ENCODE measurements at regions not wholly inside any gene's neighbourhood (a gene's known extent, or its start where the extent isn't known, plus 50 kb on each side); places are given as distances from the start of the nearest gene placed in this dataset.

DNA sequence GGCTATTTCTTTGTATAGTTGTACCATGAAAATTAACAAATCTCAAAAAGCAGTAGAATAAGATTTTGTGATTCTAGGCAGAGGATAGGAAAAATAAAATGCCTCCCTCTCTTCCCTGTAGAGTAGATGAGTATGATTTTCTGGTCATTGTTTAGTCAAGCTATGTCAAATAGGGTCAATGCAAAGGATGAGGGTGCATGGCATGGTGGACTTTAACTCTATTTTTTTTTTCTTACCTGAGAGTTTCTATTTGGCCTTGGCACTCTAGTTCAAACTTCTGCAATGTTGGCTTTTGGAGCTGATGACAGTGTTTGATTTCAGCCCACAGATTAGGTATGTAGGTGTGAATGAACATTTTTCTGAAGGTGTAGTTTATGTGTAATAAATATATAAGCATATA, 224.5 kb downstream of the TRIB2 start:
- intact Hi-C loops (cut with DNase I): no loop called here

DNA sequence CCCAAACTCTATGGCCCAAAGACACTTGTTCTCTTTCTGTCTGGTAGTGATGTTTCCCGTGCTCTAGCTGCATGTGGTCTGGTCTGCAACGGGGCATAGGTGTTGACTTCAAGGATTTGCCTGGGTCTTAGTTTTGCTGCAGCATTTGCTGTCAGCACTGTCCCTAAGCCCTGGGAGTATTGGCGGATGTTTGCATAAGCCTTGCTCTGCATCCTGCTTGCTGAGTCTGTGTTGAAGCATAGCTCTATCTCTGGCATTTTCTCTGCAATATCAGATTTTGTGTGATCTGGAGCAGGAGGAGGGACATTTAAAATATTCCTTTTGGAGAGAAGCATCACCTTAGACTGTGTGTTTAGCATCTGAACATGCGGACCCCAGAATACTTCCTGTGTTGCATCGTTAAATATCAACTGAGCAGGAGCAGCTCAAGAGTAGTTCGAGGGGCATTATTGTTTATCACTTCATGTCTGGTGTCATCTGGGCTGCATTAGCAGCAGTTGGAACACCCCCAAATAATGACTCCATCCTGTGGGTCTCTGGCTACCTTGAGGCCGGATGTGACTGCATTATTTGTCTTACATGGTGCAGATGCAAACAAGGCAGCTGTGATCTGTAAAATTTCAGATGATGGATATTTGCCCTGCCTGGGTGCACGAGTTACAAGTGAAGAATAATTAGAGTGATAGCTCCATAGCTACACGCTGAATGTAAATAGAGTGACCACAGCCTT, 231.7 kb downstream of the TRIB2 start:
- no peaks in the 10 kb centered on the region for H3K36me3 ChIP-seq
- H3K27ac ChIP-seq: no peak overlapping the region
- no peak overlapping the region for H3K4me3 ChIP-seq
- intact Hi-C loops (cut with DNase I): no loop called here
- no peaks in the 10 kb centered on the region for H3K9me3 ChIP-seq
- TF ChIP-seq, protein P1, sequence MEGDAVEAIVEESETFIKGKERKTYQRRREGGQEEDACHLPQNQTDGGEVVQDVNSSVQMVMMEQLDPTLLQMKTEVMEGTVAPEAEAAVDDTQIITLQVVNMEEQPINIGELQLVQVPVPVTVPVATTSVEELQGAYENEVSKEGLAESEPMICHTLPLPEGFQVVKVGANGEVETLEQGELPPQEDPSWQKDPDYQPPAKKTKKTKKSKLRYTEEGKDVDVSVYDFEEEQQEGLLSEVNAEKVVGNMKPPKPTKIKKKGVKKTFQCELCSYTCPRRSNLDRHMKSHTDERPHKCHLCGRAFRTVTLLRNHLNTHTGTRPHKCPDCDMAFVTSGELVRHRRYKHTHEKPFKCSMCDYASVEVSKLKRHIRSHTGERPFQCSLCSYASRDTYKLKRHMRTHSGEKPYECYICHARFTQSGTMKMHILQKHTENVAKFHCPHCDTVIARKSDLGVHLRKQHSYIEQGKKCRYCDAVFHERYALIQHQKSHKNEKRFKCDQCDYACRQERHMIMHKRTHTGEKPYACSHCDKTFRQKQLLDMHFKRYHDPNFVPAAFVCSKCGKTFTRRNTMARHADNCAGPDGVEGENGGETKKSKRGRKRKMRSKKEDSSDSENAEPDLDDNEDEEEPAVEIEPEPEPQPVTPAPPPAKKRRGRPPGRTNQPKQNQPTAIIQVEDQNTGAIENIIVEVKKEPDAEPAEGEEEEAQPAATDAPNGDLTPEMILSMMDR (IDR thresholded peaks at IDR 0.05): no peak
- TF ChIP-seq POLR2AphosphoS5 (IDR thresholded peaks at IDR 0.05; ENCODE audit: insufficient read depth in 1 of 2, low read depth in 1 of 2): no peak
- no peaks in the 10 kb centered on the region for H3K4me1 ChIP-seq
- H3K27me3 ChIP-seq: no peaks in the 10 kb centered on the region
- DNase-seq (ENCODE audit: extremely low spot score in 2 of 2): no peak

More for the DNA sequence above, 224.5 kb downstream of the TRIB2 start:
- no peaks in the 10 kb centered on the region for H3K36me3 ChIP-seq
- H3K4me3 ChIP-seq: no peak overlapping the region
- DNase-seq (ENCODE audit: extremely low spot score in 2 of 2): no peak
- H3K9me3 ChIP-seq: no peaks in the 10 kb centered on the region
- H3K4me1 ChIP-seq: no peaks in the 10 kb centered on the region
- TF ChIP-seq POLR2A (IDR thresholded peaks at IDR 0.05): no peak
- TF ChIP-seq, protein P1 (IDR thresholded peaks at IDR 0.05): no peak
- no peak for TF ChIP-seq POLR2AphosphoS5 (IDR thresholded peaks at IDR 0.05; ENCODE audit: insufficient read depth in 1 of 2, low read depth in 1 of 2)
- H3K27me3 ChIP-seq: no peaks in the 10 kb centered on the region
- H3K27ac ChIP-seq: no peak overlapping the region

DNA sequence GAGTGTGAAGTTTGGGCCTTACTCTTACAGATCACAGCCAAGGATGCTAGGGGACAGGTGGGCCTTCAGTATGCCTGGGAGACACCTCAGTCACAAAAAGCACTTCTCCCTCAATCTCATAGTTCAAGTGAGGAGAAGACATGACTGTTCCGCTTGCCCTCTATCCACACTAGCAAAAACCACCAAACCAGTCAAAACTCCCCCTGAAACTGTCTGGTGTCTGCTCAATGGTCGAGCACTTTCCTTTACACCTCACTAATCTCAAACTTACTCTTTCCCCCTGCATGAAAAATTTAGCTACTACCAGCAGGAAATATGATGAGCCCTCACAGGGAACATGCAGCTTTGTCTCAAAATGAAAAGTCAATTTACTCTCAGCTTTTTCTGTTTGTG, 232.2 kb downstream of the TRIB2 start:
- H3K4me3 ChIP-seq: no peak overlapping the region
- no peaks in the 10 kb centered on the region for H3K36me3 ChIP-seq
- H3K4me1 ChIP-seq: no peaks in the 10 kb centered on the region
- no peaks in the 10 kb centered on the region for H3K27me3 ChIP-seq
- no peak for DNase-seq (ENCODE audit: extremely low spot score in 2 of 2)
- H3K27ac ChIP-seq: no peak overlapping the region
- TF ChIP-seq POLR2AphosphoS5 (IDR thresholded peaks at IDR 0.05; ENCODE audit: insufficient read depth in 1 of 2, low read depth in 1 of 2) (no peak), POLR2A (IDR thresholded peaks at IDR 0.05) (no peak)
- TF ChIP-seq, protein P1 (IDR thresholded peaks at IDR 0.05): no peak
- intact Hi-C loops (cut with DNase I): no loop called here
- no peaks in the 10 kb centered on the region for H3K9me3 ChIP-seq

DNA sequence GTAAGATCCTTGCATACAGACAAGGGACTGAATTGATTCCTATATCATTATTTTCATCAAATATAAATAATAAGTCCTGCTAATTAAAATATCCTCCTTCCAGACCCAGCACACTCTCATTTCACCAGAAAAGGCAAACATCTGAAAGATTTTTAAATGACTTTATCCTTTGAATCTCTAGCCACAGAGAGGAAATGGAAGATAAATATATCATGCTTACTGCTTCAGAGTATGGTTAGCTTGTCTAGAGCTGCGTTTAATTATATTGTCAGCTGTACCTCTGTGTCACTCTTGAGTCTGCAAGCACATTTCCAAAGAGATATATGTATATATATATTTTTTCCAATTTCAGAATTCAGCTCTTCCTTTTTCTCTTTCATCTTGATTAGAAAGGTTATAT, 232.7 kb downstream of the TRIB2 start:
- Histone ChIP-seq H3K4me3 (no peak overlapping the region), H3K36me3 (no peaks in the 10 kb centered on the region), H3K27me3 (no peaks in the 10 kb centered on the region), H3K4me1 (no peaks in the 10 kb centered on the region), H3K27ac (no peak overlapping the region), H3K9me3 (no peaks in the 10 kb centered on the region)
- TF ChIP-seq POLR2AphosphoS5 (IDR thresholded peaks at IDR 0.05; ENCODE audit: insufficient read depth in 1 of 2, low read depth in 1 of 2): no peak
- TF ChIP-seq, protein P1 (IDR thresholded peaks at IDR 0.05): no peak
- no peak for TF ChIP-seq POLR2A (IDR thresholded peaks at IDR 0.05)
- DNase-seq (ENCODE audit: extremely low spot score in 2 of 2): no peak
- intact Hi-C loops (cut with DNase I): no loop called here

DNA sequence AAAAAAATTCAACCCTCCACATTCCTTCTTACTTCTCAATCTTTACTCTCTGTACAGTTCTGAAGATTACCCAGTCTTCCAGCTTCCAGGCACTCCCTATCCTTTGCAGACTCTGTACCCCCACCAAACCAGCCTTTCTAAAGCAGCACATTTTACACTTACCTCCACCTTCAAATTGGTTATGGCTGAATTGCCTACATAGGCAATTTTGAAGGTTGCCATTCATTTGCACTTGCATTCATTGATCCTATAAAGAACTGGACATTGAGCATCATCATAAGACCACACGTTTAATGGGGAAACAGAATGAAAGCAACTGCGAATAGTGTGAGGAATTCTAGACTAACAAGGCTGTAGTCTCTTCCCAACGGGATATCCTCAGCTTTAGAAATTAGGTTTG, 233.4 kb downstream of the TRIB2 start:
- H3K27ac ChIP-seq: no peak overlapping the region
- DNase-seq (ENCODE audit: extremely low spot score in 2 of 2): no peak
- no peaks in the 10 kb centered on the region for H3K27me3 ChIP-seq
- TF ChIP-seq, protein P1 (IDR thresholded peaks at IDR 0.05): no peak
- no peak for TF ChIP-seq POLR2A (IDR thresholded peaks at IDR 0.05)
- no peak for TF ChIP-seq POLR2AphosphoS5 (IDR thresholded peaks at IDR 0.05; ENCODE audit: insufficient read depth in 1 of 2, low read depth in 1 of 2)
- no peaks in the 10 kb centered on the region for H3K4me1 ChIP-seq
- intact Hi-C loops (cut with DNase I): no loop called here
- H3K9me3 ChIP-seq: no peaks in the 10 kb centered on the region
- no peak overlapping the region for H3K4me3 ChIP-seq
- no peaks in the 10 kb centered on the region for H3K36me3 ChIP-seq

Data from vagina (tissue), 2 donors.